GM12891 (cell line): ENCODE measurements at regions not wholly inside any gene's neighbourhood (a gene's known extent, or its start where the extent isn't known, plus 50 kb on each side); places are given as distances from the start of the nearest gene placed in this dataset.
A peak's percentile ranks its signal among the peaks of the same experiment; 100 is the strongest.

Experiments used
- DNase-seq: peaks from one replicate; pipeline ENCODE4 v3.0.0; 2011; ENCODE audit warnings: low spot score; ENCODE audit not compliant: insufficient read length
- FAIRE-seq: peaks from 2 replicates; lab custom pipeline; 2011; peaks lifted over from hg19 to GRCh38; lab: Jason Lieb, UNC
- PAX5 ChIP-seq: IDR thresholded peaks from 2 replicates; pipeline ENCODE4 v1.6.1; 2011; ENCODE audit warnings: low read length, moderate library complexity, mild to moderate bottlenecking; ENCODE audit not compliant: insufficient read depth, severe bottlenecking
- POLR2A ChIP-seq: IDR thresholded peaks from 2 replicates; pipeline ENCODE4 v1.6.1; 2011; ENCODE audit warnings: low read depth, low read length, control low read depth
- POLR2AphosphoS5 ChIP-seq: IDR thresholded peaks from 2 replicates; pipeline ENCODE4 v1.6.1; 2011; ENCODE audit warnings: low read depth, low read length, control low read depth
- POU2F2 ChIP-seq: IDR thresholded peaks from 2 replicates; pipeline ENCODE4 v1.6.1; 2011; ENCODE audit warnings: low read depth, mild to moderate bottlenecking, control low read depth, low read length, moderate library complexity
- SPI1 ChIP-seq: IDR thresholded peaks from 2 replicates; pipeline ENCODE4 v1.6.1; 2011; ENCODE audit warnings: low read depth, low read length, control low read depth
- TAF1 ChIP-seq: IDR thresholded peaks from 2 replicates; pipeline ENCODE4 v1.6.1; 2011; ENCODE audit warnings: low read depth, low read length, control low read depth

DNA sequence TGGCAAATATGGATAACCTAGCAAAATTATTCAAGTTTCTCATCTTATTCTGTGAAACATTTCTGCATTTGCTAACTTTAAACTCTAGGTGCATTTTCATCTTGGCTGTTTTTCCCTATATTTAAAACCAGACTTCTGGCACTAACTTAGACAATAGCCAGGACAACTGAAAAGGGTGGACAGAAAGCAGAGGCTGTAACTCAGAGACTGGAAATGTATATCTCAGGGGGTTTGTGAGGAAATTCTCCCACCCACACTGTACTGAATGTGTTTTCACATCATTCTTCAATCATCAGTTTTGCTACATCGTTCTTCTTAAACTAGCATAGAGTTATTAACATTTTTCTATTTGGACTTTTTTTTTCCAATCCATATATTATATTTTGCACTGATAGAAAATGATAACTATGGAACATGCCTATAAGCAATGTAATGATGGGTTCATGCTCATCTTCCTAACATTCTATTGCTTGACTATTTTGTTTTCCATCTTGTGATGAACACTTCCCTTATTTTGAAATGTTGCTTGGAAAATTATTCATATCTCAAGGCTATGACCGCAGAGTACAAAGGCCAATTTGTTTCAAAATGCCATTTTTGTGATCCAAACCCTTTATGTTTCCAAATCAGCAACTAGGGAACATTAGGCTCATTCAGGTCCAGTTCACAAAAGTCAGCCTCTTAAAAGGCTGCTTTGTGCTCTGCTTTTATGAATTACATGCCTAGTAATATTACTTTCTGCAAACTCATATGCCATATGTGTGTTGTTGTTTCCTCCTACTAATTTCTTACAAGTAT lies 125.8 kb upstream of the CDH19 start:
- FAIRE-seq (no peak), DNase-seq (no peak)
- TF ChIP-seq POLR2AphosphoS5 = no peak
- no peak for TF ChIP-seq SPI1
- no peak for TF ChIP-seq PAX5
- TF ChIP-seq POU2F2 = no peak
- TF ChIP-seq POLR2A = no peak
- no peak for TF ChIP-seq TAF1

DNA sequence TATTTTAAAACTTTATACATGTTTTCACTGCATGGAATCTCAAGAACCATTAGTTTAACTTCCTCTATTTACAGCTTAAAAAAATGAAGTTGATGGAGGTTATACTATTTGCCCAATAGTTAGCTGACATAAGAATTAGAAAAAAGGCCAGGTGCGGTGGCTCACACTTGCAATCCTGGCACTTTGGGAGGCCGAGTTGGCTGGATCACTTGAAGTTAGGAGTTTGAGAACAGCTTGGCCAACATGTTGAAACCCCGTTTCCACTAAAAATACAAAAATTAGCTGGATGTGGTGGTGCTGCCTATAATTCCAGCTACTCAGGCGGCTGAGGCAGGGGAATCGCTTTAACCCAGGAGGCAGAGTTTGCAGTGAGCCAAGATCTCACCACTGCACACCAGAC lies 125.1 kb upstream of the CDH19 start:
- no peak for FAIRE-seq
- DNase-seq = no peak
- TF ChIP-seq PAX5 = no peak
- TF ChIP-seq POU2F2 = no peak
- no peak for TF ChIP-seq POLR2AphosphoS5
- no peak for TF ChIP-seq POLR2A
- no peak for TF ChIP-seq TAF1
- TF ChIP-seq SPI1 = no peak

DNA sequence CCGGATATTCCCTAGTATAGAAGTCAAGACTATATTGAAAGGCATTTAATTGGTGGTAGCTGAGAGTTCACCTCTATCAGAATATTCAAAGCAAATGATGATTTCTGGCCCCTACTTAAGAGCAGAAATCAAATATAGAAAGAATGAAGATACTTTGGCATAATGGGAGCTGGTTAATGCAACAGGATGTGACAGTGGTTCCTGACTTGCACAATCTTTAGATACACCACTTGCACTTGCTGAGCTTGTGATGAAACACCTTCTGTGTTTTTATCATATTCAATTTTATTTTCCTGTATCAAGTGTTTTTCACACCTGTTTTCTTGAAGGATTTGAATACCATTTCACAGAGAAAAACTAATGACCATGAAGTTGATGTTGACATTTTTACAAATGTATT lies 124.1 kb upstream of the CDH19 start:
- FAIRE-seq = no peak
- no peak for TF ChIP-seq POLR2AphosphoS5
- no peak for TF ChIP-seq POU2F2
- no peak for DNase-seq

DNA sequence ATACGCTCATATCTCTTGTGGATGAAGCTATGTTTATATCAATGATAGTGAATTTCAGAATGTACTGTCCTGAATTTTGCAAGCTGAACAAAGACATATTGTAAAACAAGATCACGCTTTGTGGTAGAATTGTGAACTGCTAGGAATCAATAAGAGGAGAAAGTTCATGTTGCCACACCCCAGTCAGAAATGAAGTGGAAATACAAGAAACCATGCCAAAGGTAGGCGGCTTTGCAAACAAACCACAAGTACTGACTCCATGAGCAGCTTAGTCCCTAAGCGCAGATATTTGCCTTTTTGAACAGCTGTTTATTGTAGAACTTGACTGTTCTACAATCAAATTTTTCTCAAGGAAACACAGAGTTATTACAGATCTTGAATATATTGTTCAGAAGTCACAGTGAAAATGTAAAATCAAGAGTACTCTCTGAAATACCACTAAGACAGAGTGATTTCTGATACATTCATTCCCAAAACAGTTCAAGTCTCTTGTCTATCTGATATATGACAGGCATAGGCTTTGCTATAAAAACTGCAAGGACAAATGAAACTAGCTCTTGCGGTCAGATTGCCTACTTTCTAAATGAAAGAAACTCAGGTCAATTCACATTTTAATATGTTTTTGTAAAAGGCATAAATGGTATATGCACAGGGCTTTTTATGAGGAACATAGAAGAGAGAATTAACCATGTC lies 120.9 kb upstream of the CDH19 start:
- TF ChIP-seq POU2F2 = no peak
- no peak for FAIRE-seq
- no peak for DNase-seq

DNA sequence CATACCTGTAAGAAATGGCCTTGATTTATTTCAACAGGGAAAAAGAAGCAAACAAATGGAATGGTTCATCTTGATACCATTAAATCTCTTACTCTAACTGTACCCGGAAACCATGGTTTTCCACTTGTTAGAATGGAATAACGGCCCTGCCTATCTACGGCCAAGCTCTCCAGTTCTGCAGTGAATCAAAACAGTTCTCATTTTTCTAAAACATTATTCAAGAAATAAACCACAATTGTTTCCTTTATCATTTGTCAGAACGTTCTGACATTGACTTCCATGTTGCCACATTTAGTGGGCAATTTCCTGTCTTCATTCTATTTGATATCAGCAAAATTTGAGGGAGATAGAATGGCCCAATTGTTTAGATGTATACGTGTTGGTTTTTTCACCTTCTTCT lies 118.8 kb upstream of the CDH19 start:
- TF ChIP-seq SPI1 (no peak), TAF1 (no peak), POU2F2 (no peak)
- FAIRE-seq (no peak), DNase-seq (no peak)

DNA sequence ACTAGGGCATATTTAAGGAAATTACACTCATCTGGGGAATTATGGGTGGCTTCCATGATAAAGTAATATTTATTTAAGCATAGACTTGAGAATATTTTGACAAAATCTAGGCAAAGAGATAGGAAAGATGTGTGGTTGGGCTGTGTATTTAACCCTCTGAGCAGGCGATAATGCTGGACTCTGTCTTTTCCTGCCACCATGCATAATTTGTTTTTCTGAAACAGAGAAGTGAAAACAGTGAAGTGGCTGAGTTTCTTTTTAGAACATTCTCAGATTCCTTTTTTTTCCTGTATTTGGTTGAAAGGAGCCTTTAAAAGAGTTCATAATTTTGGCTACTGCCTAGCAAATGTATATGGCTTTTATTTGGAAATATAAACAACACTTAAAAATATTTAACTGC lies 104.8 kb upstream of the CDH19 start:
- DNase-seq (no peak), FAIRE-seq (no peak)
- no peak for TF ChIP-seq POU2F2
- TF ChIP-seq SPI1 = peak; percentile 49; the same call in 1 of the 2 replicates
- TF ChIP-seq POLR2AphosphoS5 = no peak
- no peak for TF ChIP-seq TAF1
- no peak for TF ChIP-seq POLR2A

DNA sequence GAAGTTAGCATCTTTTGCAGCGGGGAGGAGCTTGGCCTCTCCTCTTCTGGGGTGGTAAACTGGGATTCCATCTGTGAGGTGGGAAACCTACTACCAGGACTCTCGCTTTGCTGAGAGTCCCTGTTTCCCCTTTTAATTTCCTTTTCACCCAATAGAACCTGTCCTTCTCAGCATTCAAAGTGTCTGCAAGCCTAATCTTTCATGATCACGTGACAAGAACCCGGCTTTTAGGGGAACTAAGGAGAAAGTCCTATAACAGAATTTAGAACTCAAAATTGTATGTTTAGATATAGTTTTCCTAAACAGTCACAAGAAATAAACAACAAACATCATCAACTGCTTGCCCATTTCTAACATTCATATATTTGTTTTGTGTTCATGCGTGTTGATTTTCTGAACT lies 103.6 kb upstream of the CDH19 start:
- FAIRE-seq = no peak
- no peak for DNase-seq
- TF ChIP-seq POLR2AphosphoS5 (no peak), SPI1 (no peak), POLR2A (no peak), POU2F2 (no peak), TAF1 (no peak), PAX5 (no peak)

DNA sequence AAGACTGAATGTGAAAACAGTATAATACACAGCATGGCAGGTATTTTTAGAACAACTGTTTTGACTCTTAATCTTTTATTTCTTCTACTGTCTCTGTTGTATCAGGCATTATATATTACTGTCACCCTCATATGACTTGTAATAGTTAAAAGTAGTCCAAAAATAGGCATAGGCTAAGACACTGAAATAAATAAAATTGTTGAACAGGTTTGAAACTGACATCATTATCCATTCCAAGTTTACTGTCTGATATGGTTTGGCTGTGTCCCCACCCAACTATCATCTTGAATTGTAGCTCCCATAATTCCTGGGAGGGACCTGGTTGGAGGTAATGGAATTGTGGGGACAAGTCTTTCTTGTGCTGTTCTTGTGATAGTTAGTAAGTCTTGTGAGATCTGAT lies 91.4 kb upstream of the CDH19 start:
- no peak for DNase-seq
- TF ChIP-seq PAX5 = no peak
- no peak for TF ChIP-seq POU2F2
- no peak for TF ChIP-seq SPI1
- no peak for TF ChIP-seq POLR2AphosphoS5
- no peak for TF ChIP-seq TAF1
- no peak for FAIRE-seq

DNA sequence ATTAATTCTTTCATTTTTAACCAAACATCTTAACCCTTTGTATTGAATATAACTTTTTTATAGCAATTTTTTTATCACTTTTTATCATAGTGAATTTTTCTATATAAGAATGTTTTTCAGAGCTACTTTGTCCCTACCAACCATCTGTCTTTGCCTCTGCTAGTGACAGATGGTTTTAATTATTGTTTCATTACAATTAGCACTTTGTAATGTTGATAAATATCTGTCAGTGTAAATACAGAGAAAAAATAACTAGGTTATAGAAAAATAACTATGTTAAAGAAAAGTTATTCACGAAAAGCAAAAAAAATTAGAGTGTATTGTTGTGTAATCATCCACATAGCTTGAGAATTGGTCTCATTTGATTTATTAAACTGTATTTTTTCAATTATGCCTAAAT lies 91.0 kb upstream of the CDH19 start:
- TF ChIP-seq POLR2AphosphoS5 (no peak), PAX5 (no peak), TAF1 (no peak), POLR2A (no peak), SPI1 (no peak)
- no peak for DNase-seq
- FAIRE-seq = no peak

DNA sequence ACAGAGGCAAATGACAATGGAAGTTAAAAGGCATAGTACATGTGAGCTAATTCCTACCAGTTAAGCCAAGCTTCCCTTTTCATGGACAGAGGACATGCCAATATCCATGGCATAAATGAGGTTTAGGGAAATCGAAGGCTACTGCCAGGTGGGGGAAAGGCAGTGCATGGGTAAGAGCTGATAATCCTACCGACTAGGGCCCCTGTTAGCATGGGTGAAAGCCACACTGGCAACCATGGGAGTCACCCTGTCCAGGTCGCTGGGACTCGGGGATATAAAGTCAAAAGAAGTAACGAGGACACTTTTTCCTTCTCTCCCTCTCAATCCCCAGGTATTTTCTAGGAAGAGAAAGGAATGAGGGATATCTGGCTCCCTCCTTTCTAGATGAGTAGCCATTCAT lies 83.7 kb upstream of the CDH19 start:
- no peak for TF ChIP-seq SPI1
- TF ChIP-seq TAF1 = no peak
- no peak for TF ChIP-seq POU2F2
- no peak for TF ChIP-seq PAX5
- TF ChIP-seq POLR2AphosphoS5 = no peak
- TF ChIP-seq POLR2A = no peak
- no peak for FAIRE-seq
- no peak for DNase-seq
